DOHH2 (cell line): ENCODE measurements at regions not wholly inside any gene's neighbourhood (a gene's known extent, or its start where the extent isn't known, plus 50 kb on each side); places are given as distances from the start of the nearest gene placed in this dataset.

ENCODE experiments used
- EZH2phosphoT487 ChIP-seq: fragments of 200-600 bp; sonication (generic); IDR thresholded peaks from 2 replicates; pipeline ENCODE4 v1.6.1; 2017; ENCODE audit warnings: borderline replicate concordance, mild to moderate bottlenecking, antibody characterized with exemption, low read length, moderate library complexity, mixed read lengths
- TF ChIP-seq, protein P1 (sequence below): fragments of 200-600 bp; sonication (generic); IDR thresholded peaks from one replicate; pipeline ENCODE4 v1.5.1; 2014; ENCODE audit warnings: antibody characterized with exemption, mild to moderate bottlenecking, low read depth, low read length; ENCODE audit not compliant: poor library complexity, severe bottlenecking

DNA sequence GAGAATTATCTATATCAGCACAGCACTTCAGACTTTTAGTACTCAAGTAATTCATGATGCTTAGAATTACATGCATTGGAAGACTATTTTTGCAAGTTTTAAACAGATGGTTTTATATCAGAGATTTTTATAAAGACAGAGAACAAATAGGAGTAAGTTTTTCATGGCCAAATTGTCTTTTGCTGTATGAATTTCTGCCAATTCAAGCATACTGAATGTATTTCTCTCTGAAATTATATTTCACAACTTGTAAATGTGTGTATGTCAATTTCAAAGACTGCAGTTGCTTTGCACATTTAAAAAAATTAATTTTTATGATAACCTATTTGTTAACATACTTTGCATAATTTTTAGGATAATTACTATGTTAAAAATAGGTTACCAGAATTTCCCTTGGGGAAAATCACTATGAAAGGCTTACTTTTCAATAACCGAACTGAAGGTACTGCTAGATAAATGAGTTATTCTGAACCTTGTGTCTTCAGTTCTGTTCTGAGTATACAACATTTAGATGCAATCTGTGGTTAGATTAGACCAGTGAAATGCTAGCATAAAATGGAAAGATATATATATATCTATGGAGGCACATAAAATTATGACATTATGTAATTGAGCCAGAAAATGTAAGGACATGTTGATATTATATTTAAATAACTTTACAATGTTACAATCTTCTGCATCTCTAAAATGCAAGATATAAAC lies 1344.2 kb upstream of the PABPC4L start:
- TF ChIP-seq, protein P1, sequence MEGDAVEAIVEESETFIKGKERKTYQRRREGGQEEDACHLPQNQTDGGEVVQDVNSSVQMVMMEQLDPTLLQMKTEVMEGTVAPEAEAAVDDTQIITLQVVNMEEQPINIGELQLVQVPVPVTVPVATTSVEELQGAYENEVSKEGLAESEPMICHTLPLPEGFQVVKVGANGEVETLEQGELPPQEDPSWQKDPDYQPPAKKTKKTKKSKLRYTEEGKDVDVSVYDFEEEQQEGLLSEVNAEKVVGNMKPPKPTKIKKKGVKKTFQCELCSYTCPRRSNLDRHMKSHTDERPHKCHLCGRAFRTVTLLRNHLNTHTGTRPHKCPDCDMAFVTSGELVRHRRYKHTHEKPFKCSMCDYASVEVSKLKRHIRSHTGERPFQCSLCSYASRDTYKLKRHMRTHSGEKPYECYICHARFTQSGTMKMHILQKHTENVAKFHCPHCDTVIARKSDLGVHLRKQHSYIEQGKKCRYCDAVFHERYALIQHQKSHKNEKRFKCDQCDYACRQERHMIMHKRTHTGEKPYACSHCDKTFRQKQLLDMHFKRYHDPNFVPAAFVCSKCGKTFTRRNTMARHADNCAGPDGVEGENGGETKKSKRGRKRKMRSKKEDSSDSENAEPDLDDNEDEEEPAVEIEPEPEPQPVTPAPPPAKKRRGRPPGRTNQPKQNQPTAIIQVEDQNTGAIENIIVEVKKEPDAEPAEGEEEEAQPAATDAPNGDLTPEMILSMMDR: no peak
- TF ChIP-seq EZH2phosphoT487: no peak
